Hepatocyte (in vitro differentiated cells): ENCODE measurements at regions not wholly inside any gene's neighbourhood (a gene's known extent, or its start where the extent isn't known, plus 50 kb on each side); places are given as distances from the start of the nearest gene placed in this dataset.

Experiments used
- CTCF ChIP-seq: fragments of 200-600 bp; sonication (generic); IDR thresholded peaks from 2 replicates; pipeline ENCODE4 v1.5.1; 2016; ENCODE audit warnings: antibody characterized with exemption, mild to moderate bottlenecking; ENCODE audit not compliant: poor library complexity
- EZH2phosphoT487 ChIP-seq: fragments of 200-600 bp; sonication (generic); IDR thresholded peaks from one replicate; pipeline ENCODE4 v1.6.1; 2018; ENCODE audit warnings: antibody characterized with exemption, mild to moderate bottlenecking, low read depth, moderate library complexity; ENCODE audit not compliant: unreplicated experiment, severe bottlenecking

- TF ChIP-seq CTCF (no peak), EZH2phosphoT487 (no peak)
Observed at GRCh38 chr3:116929505-116930222, 220.1 kb downstream of the TUSC7 start.
